Keratinocyte (primary cell): ENCODE measurements at regions not wholly inside any gene's neighbourhood (a gene's known extent, or its start where the extent isn't known, plus 50 kb on each side); places are given as distances from the start of the nearest gene placed in this dataset.

Experiments used
- DNase-seq: peaks from one replicate; pipeline ENCODE4 v3.0.0-alpha.2; 2011; ENCODE audit warnings: low read depth, missing footprints, low spot score
- FAIRE-seq: peaks from 2 replicates; lab custom pipeline; 2011; peaks lifted over from hg19 to GRCh38; lab: Jason Lieb, UNC
- H2AFZ ChIP-seq: 2 replicates; pipeline ENCODE4 v1.6.0; 2012; ENCODE audit warnings: low read length, control low read depth, inconsistent platforms; ENCODE audit not compliant: control insufficient read depth
- H3K27ac ChIP-seq: 2 replicates; pipeline ENCODE4 v1.5.1; 2011; ENCODE audit warnings: low read length; ENCODE audit not compliant: control insufficient read depth, insufficient read depth
- H3K27me3 ChIP-seq: 3 replicates; pipeline ENCODE4 v1.6.0; 2011; ENCODE audit warnings: low read length; ENCODE audit not compliant: control insufficient read depth, insufficient read depth; ENCODE audit errors: extremely low read depth
- H3K36me3 ChIP-seq, 2 experiments: 2 replicates in 1 of 2; 3 replicates in 1 of 2; pipeline ENCODE4 v1.5.1; 2011; ENCODE audit warnings: low read length in 2 of 2, mild to moderate bottlenecking in 1 of 2; ENCODE audit not compliant: control insufficient read depth in 2 of 2, insufficient read depth in 2 of 2; ENCODE audit errors: extremely low read depth in 1 of 2
- H3K4me1 ChIP-seq: 3 replicates; pipeline ENCODE4 v1.5.1; 2011; ENCODE audit warnings: low read length; ENCODE audit not compliant: control insufficient read depth, insufficient read depth; ENCODE audit errors: extremely low read depth
- H3K4me2 ChIP-seq: 3 replicates; pipeline ENCODE4 v1.6.0; 2011; ENCODE audit warnings: low read depth, low read length; ENCODE audit not compliant: control insufficient read depth, insufficient read depth; ENCODE audit errors: extremely low read depth
- H3K4me3 ChIP-seq, 3 experiments: fragments of 200-600 bp in 1 of 3; sonication (generic) in 1 of 3; 2 replicates in 2 of 3; 3 replicates in 1 of 3; pipeline ENCODE4 v1.5.1; 2011 to 2016; ENCODE audit warnings: low read length in 3 of 3, mild to moderate bottlenecking in 3 of 3, control low read depth in 2 of 3, inconsistent platforms in 1 of 3, low read depth in 1 of 3, mixed read lengths in 1 of 3, mixed run types in 1 of 3, moderate library complexity in 1 of 3; ENCODE audit not compliant: control insufficient read depth in 2 of 3, insufficient read depth in 2 of 3; ENCODE audit errors: extremely low read depth in 1 of 3
- H3K79me2 ChIP-seq: 2 replicates; pipeline ENCODE4 v1.6.0; 2012; ENCODE audit warnings: low read length; ENCODE audit not compliant: control insufficient read depth, insufficient read depth
- H3K9ac ChIP-seq: 3 replicates; pipeline ENCODE4 v1.6.0; 2011; ENCODE audit warnings: low read length; ENCODE audit not compliant: control insufficient read depth, insufficient read depth; ENCODE audit errors: extremely low read depth
- H3K9me1 ChIP-seq: 3 replicates; pipeline ENCODE4 v1.6.0; 2011; ENCODE audit warnings: low read length; ENCODE audit not compliant: control insufficient read depth, insufficient read depth; ENCODE audit errors: extremely low read depth
- H3K9me3 ChIP-seq: 2 replicates; pipeline ENCODE4 v1.5.1; 2012; ENCODE audit warnings: low read depth, low read length; ENCODE audit not compliant: control insufficient read depth
- H4K20me1 ChIP-seq: 3 replicates; pipeline ENCODE4 v1.6.0; 2011; ENCODE audit warnings: low read length; ENCODE audit not compliant: control insufficient read depth, insufficient read depth; ENCODE audit errors: extremely low read depth
- EZH2 ChIP-seq: IDR thresholded peaks from one replicate; pipeline ENCODE4 v1.6.1; 2012; ENCODE audit warnings: inconsistent platforms, mild to moderate bottlenecking, low read length, moderate library complexity
- dilution Hi-C: fragments of 300-500 bp; cut with MboI; formaldehyde crosslinking; loops from one replicate; pipeline ENCODE4 v1.7.0; 2020; ENCODE audit warnings: low sequenced_read_pairs; ENCODE audit not compliant: extremely low pct_ligation_motif_present
- TF ChIP-seq, protein P1 (sequence below), 3 experiments: IDR thresholded peaks in 1 of 3; conservative IDR thresholded peaks in 1 of 3; optimal IDR thresholded peaks in 1 of 3; 2 replicates in 2 of 3; 3 replicates in 1 of 3; pipeline versions ENCODE3 to v1.5.1; 2011; ENCODE audit warnings: low read length in 3 of 3, mild to moderate bottlenecking in 3 of 3, moderate library complexity in 2 of 3, control low read depth in 1 of 3, inconsistent platforms in 1 of 3; ENCODE audit not compliant: insufficient read depth in 2 of 3; ENCODE audit errors: extremely low read depth in 1 of 3

DNA sequence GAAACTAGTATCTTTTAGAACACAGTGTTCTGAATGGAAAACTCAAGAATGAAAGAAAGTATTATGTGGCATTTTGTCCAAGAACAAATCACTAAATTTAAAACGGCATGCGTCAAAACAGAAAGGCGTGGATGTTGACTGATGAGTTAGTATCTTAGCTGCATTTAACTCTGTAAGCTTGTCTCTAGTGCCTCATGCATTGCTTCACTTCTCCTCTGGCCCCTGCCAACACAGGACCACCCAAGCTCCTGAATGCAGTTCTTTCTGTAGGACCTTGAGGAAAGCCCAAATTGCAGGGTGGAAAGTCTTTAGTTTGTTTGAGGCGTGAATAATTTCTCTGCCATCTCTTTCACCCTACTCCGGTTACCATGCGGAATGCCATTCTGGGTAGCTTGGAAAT is 632.2 kb downstream of the COL12A1 start:
- no peak overlapping the region for H3K27ac ChIP-seq
- dilution Hi-C loops, result no loop called here
- no peaks in the 10 kb centered on the region for H3K9me1 ChIP-seq
- no peak overlapping the region for H3K4me3 ChIP-seq
- no peak overlapping the region for H3K4me2 ChIP-seq
- no peaks in the 10 kb centered on the region for H3K4me1 ChIP-seq
- no peaks in the 10 kb centered on the region for H3K9me3 ChIP-seq
- FAIRE-seq (no peak), DNase-seq (no peak)
- H3K9ac ChIP-seq, result no peak overlapping the region
- H3K27me3 ChIP-seq, result no peaks in the 10 kb centered on the region
- H4K20me1 ChIP-seq, result no peaks in the 10 kb centered on the region
- H3K79me2 ChIP-seq, result no peaks in the 10 kb centered on the region
- no peaks in the 10 kb centered on the region for H3K36me3 ChIP-seq
- TF ChIP-seq, protein P1, sequence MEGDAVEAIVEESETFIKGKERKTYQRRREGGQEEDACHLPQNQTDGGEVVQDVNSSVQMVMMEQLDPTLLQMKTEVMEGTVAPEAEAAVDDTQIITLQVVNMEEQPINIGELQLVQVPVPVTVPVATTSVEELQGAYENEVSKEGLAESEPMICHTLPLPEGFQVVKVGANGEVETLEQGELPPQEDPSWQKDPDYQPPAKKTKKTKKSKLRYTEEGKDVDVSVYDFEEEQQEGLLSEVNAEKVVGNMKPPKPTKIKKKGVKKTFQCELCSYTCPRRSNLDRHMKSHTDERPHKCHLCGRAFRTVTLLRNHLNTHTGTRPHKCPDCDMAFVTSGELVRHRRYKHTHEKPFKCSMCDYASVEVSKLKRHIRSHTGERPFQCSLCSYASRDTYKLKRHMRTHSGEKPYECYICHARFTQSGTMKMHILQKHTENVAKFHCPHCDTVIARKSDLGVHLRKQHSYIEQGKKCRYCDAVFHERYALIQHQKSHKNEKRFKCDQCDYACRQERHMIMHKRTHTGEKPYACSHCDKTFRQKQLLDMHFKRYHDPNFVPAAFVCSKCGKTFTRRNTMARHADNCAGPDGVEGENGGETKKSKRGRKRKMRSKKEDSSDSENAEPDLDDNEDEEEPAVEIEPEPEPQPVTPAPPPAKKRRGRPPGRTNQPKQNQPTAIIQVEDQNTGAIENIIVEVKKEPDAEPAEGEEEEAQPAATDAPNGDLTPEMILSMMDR (optimal IDR thresholded peaks at IDR 0.05 in 1 of 3, IDR thresholded peaks at IDR 0.05 in 1 of 3, conservative IDR thresholded peaks at IDR 0.05 in 1 of 3; ENCODE audit: extremely low read depth in 1 of 3, insufficient read depth in 2 of 3, low read length in 3 of 3), result no peak
- TF ChIP-seq EZH2, result no peak
- no peak overlapping the region for H2AFZ ChIP-seq

DNA sequence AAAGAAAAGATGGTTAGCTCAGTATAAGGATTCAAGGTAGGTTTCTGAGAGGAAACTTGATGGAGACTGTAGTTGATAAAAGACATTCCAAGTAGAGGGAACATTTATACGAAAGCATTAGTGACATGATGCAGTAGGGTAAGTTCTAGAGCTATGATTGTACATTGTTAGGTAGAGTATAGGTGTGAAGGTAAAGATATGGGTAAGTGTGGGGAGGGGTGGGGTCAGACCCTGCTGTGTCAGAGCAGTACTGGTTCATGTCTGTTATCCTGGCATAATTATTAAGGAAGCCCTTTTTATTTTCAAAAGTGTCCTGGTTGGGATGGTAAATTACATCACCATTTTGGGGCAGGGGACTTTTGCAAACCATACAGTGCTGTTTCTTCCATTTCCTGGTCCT is 635.8 kb downstream of the COL12A1 start:
- FAIRE-seq (no peak), DNase-seq (no peak)
- H3K4me2 ChIP-seq, result no peak overlapping the region
- H3K79me2 ChIP-seq, result no peaks in the 10 kb centered on the region
- no peaks in the 10 kb centered on the region for H3K9me3 ChIP-seq
- no peak overlapping the region for H2AFZ ChIP-seq
- no peak overlapping the region for H3K27ac ChIP-seq
- H3K4me1 ChIP-seq, result no peaks in the 10 kb centered on the region
- H3K9ac ChIP-seq, result no peak overlapping the region
- no peak overlapping the region for H3K4me3 ChIP-seq
- no peaks in the 10 kb centered on the region for H3K27me3 ChIP-seq
- no peaks in the 10 kb centered on the region for H3K36me3 ChIP-seq
- TF ChIP-seq, protein P1 (optimal IDR thresholded peaks at IDR 0.05 in 1 of 3, IDR thresholded peaks at IDR 0.05 in 1 of 3, conservative IDR thresholded peaks at IDR 0.05 in 1 of 3; ENCODE audit: extremely low read depth in 1 of 3, insufficient read depth in 2 of 3, low read length in 3 of 3), result no peak
- dilution Hi-C loops, result no loop called here
- no peaks in the 10 kb centered on the region for H4K20me1 ChIP-seq
- H3K9me1 ChIP-seq, result no peaks in the 10 kb centered on the region
